IMR-90 (cell line): ENCODE measurements at regions not wholly inside any gene's neighbourhood (a gene's known extent, or its start where the extent isn't known, plus 50 kb on each side); places are given as distances from the start of the nearest gene placed in this dataset.

Experiments
- ATAC-seq: fragments of 200-7000 bp; cut with Tn5 transposase; 2 replicates; pipeline ENCODE4 v1.9.1; 2020; ENCODE audit warnings: low read depth, mild to moderate bottlenecking, moderate library complexity
- BruUV-seq: library from RNA; stranded (reverse); fragments of 400-500 nt; replicated peaks from 2 replicates; lab custom pipeline; 2021; lab: Mats Ljungman, UMichigan
- CTCF ChIA-PET: fragments of 300-600 bp; formaldehyde crosslinking; extraction: SDS; loops from one replicate; lab custom pipeline; 2021; ENCODE audit warnings: antibody characterized with exemption; lab: Yijun Ruan, JAX
- POLR2A ChIA-PET: fragments of 300-600 bp; sonication (Branson Sonifier 250); formaldehyde crosslinking; loops from one replicate; lab custom pipeline; 2022; ENCODE audit warnings: antibody characterized with exemption; ENCODE audit not compliant: unreplicated experiment; lab: Charles Lee
- DNase-seq: peaks from one replicate; pipeline ENCODE4 v3.0.0; 2013
- H2AFZ ChIP-seq: replicated peaks from 2 replicates; pipeline ENCODE3; 2013; ENCODE audit warnings: low read length, mild to moderate bottlenecking; ENCODE audit not compliant: poor library complexity
- H2AK5ac ChIP-seq: 2 replicates; pipeline ENCODE4 v1.6.1; 2013; ENCODE audit warnings: low read depth, low read length, inconsistent platforms
- H2AK9ac ChIP-seq: replicated peaks from 2 replicates; pipeline ENCODE3; 2013; ENCODE audit warnings: mild to moderate bottlenecking, low read depth, low read length, moderate library complexity; ENCODE audit not compliant: poor library complexity
- H2BK120ac ChIP-seq: 2 replicates; pipeline ENCODE4 v1.6.1; 2013; ENCODE audit warnings: low read depth, low read length, inconsistent platforms
- H2BK15ac ChIP-seq: 3 replicates; pipeline ENCODE4 v1.6.1; 2013; ENCODE audit warnings: low read depth, low read length, inconsistent platforms
- H2BK20ac ChIP-seq: 2 replicates; pipeline ENCODE4 v1.6.1; 2013; ENCODE audit warnings: low read depth, mild to moderate bottlenecking, inconsistent platforms, low read length, moderate library complexity
- H2BK5ac ChIP-seq: 2 replicates; pipeline ENCODE4 v1.6.1; 2013; ENCODE audit warnings: mild to moderate bottlenecking, low read depth, low read length, inconsistent platforms; ENCODE audit not compliant: poor library complexity, severe bottlenecking
- H3K14ac ChIP-seq: replicated peaks from 2 replicates; pipeline ENCODE4 v1.6.1; 2013; ENCODE audit warnings: low read depth, low read length, inconsistent platforms
- H3K18ac ChIP-seq: 2 replicates; pipeline ENCODE4 v1.6.1; 2013; ENCODE audit warnings: low read depth, low read length, control low read depth
- H3K23ac ChIP-seq: 2 replicates; pipeline ENCODE4 v1.6.1; 2013; ENCODE audit warnings: low read depth, low read length, inconsistent platforms
- H3K27ac ChIP-seq: 2 replicates; pipeline ENCODE4 v1.5.1; 2013; ENCODE audit warnings: mild to moderate bottlenecking, control low read depth, low read length; ENCODE audit not compliant: insufficient read depth
- H3K27me3 ChIP-seq: 2 replicates; pipeline ENCODE4 v1.6.1; 2013; ENCODE audit warnings: low read length; ENCODE audit not compliant: control insufficient read depth, insufficient read depth
- H3K36me3 ChIP-seq: 2 replicates; pipeline ENCODE4 v1.6.1; 2013; ENCODE audit warnings: low read length, mixed read lengths; ENCODE audit not compliant: control insufficient read depth, insufficient read depth
- H3K4ac ChIP-seq: 2 replicates; pipeline ENCODE4 v1.6.1; 2013; ENCODE audit warnings: low read depth, low read length, inconsistent platforms
- H3K4me1 ChIP-seq: 2 replicates; pipeline ENCODE4 v1.6.1; 2013; ENCODE audit warnings: low read length, mixed read lengths; ENCODE audit not compliant: control insufficient read depth, insufficient read depth
- H3K4me2 ChIP-seq: 2 replicates; pipeline ENCODE4 v1.6.1; 2013; ENCODE audit warnings: low read depth, mild to moderate bottlenecking, control low read depth, low read length, moderate library complexity
- H3K4me3 ChIP-seq: 2 replicates; pipeline ENCODE4 v1.5.1; 2013; ENCODE audit warnings: low read depth, mild to moderate bottlenecking, control low read depth, low read length, moderate library complexity; ENCODE audit not compliant: insufficient read depth
- H3K56ac ChIP-seq: 2 replicates; pipeline ENCODE4 v1.6.1; 2013; ENCODE audit warnings: low read length, inconsistent platforms; ENCODE audit not compliant: insufficient read depth; ENCODE audit errors: extremely low read depth
- H3K79me1 ChIP-seq, 2 experiments: 2 replicates each; pipeline ENCODE4 v1.6.1; 2013; ENCODE audit warnings: low read length in 2 of 2, inconsistent platforms in 1 of 2, low read depth in 1 of 2
- H3K9ac ChIP-seq: 2 replicates; pipeline ENCODE4 v1.6.1; 2013; ENCODE audit warnings: low read depth, low read length, control low read depth
- H3K9me1 ChIP-seq: 2 replicates; pipeline ENCODE4 v1.6.1; 2013; ENCODE audit warnings: low read length, inconsistent platforms; ENCODE audit not compliant: insufficient read depth
- H3K9me3 ChIP-seq: 2 replicates; pipeline ENCODE4 v1.6.1; 2013; ENCODE audit warnings: low read length; ENCODE audit not compliant: control insufficient read depth, insufficient read depth
- H4K20me1 ChIP-seq: 2 replicates; pipeline ENCODE4 v1.6.1; 2013; ENCODE audit warnings: low read length, inconsistent platforms; ENCODE audit not compliant: insufficient read depth
- H4K5ac ChIP-seq: 2 replicates; pipeline ENCODE4 v1.6.1; 2013; ENCODE audit warnings: mild to moderate bottlenecking, low read depth, low read length, control low read depth
- H4K8ac ChIP-seq, 2 experiments: 2 replicates each; pipeline ENCODE4 v1.6.1; 2013; ENCODE audit warnings: low read depth in 2 of 2, low read length in 2 of 2, control low read depth in 1 of 2, inconsistent platforms in 1 of 2
- H4K91ac ChIP-seq: 2 replicates; pipeline ENCODE4 v1.6.1; 2013; ENCODE audit warnings: low read depth, low read length, inconsistent platforms; ENCODE audit not compliant: insufficient read depth
- CHD1 ChIP-seq: IDR thresholded peaks from 2 replicates; pipeline ENCODE4 v1.6.1; 2012; ENCODE audit warnings: low read depth, low read length, improper control_type of control experiment
- MXI1 ChIP-seq: IDR thresholded peaks from 2 replicates; pipeline ENCODE4 v1.6.1; 2012; ENCODE audit warnings: low read depth, mild to moderate bottlenecking, low read length, moderate library complexity, borderline replicate concordance
- WGBS, 2 experiments: methylation state at CpG; one replicate each; pipeline versions ENCODE4 v1.1.5 to v1.1.7; 2013; ENCODE audit warnings: missing lambda C conversion rate in 2 of 2; ENCODE audit not compliant: insufficient read length in 1 of 2; ENCODE audit errors: extremely low coverage in 2 of 2; 5-methylcytosine and 5-hydroxymethylcytosine counted together
- dilution Hi-C: fragments of 300-500 bp; cut with HindIII; formaldehyde crosslinking; loops from one replicate; pipeline ENCODE4 v1.14.3; 2018; ENCODE audit warnings: low sequenced_read_pairs; ENCODE audit not compliant: unreplicated experiment
- in situ Hi-C: fragments of 300-500 bp; cut with MboI; formaldehyde crosslinking; loops from 3 replicates; pipeline ENCODE4 v1.14.3; 2019; ENCODE audit warnings: low sequenced_read_pairs, inconsistent platforms, mixed read lengths
- intact Hi-C: fragments of 100-400 bp; cut with micrococcal nuclease; formaldehyde crosslinking; loops from 2 replicates; pipeline ENCODE4 v1.10.0; 2022
- TF ChIP-seq, protein P1 (sequence below): fragments of 150-350 bp; IDR thresholded peaks from 2 replicates; pipeline ENCODE4 v1.6.1; 2017; ENCODE audit warnings: mild to moderate bottlenecking, antibody characterized with exemption, low read length, low read depth

DNA sequence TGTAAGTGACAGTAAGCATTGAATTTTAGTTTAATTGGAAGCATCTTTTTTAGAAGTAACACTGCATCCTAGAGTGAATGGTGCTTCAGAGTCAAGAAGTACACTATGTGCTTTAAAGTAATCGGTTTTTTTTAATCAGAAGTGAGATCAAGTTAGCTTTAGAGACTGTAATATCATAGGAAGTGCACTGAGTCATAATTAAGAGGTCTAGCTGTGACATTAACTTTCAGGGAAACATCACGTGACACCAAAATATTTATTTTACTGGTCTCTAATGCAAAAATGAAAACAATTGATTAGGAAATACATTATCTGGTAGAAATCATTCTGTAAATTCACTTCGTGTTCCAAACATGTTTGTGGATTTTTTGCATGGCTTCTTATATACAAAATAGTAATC is 55.3 kb upstream of the KYNU start:
- Histone ChIP-seq H2BK5ac (no peak overlapping the region), H3K18ac (no peak overlapping the region), H3K4me3 (no peak overlapping the region), H3K79me1 (no peaks in the 10 kb centered on the region), H3K27ac (no peak overlapping the region), H2BK120ac (no peak overlapping the region), H2AK9ac (no peak overlapping the region), H4K5ac (no peak overlapping the region), H4K20me1 (no peaks in the 10 kb centered on the region), H4K8ac (no peak overlapping the region), H4K91ac (no peak overlapping the region), H3K4me1 (peaks cover 6% of the 10 kb centered on the region; the same call in 1 of the 2 replicates), H3K23ac (no peak overlapping the region), H3K14ac (no peak overlapping the region), H3K4me2 (no peak overlapping the region), H3K36me3 (no peaks in the 10 kb centered on the region), H3K27me3 (no peaks in the 10 kb centered on the region), H2BK20ac (no peak overlapping the region), H2BK15ac (no peak overlapping the region), H3K9ac (no peak overlapping the region), H3K9me3 (no peaks in the 10 kb centered on the region), H3K9me1 (no peaks in the 10 kb centered on the region), H2AK5ac (no peak overlapping the region), H3K4ac (no peak overlapping the region), H2AFZ (no peak overlapping the region), H3K56ac (no peak overlapping the region)
- intact Hi-C loops (no loop called here), dilution Hi-C loops (no loop called here), in situ Hi-C loops (no loop called here)
- ChIA-PET POLR2A (no interaction called here), CTCF (no interaction called here)
- DNase-seq (no peak), ATAC-seq (no peak)
- TF ChIP-seq, protein P1, sequence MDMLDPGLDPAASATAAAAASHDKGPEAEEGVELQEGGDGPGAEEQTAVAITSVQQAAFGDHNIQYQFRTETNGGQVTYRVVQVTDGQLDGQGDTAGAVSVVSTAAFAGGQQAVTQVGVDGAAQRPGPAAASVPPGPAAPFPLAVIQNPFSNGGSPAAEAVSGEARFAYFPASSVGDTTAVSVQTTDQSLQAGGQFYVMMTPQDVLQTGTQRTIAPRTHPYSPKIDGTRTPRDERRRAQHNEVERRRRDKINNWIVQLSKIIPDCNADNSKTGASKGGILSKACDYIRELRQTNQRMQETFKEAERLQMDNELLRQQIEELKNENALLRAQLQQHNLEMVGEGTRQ: peak; percentile 35; the same call in 1 of the 2 replicates
- TF ChIP-seq MXI1: no peak
- no peak for TF ChIP-seq CHD1
- WGBS, 2 experiments: no CpG with 5 or more reads among the region's 3 CpGs
- no TSS peak for BruUV-seq
